HepG2 (cell line): ENCODE measurements at regions not wholly inside any gene's neighbourhood (a gene's known extent, or its start where the extent isn't known, plus 50 kb on each side); places are given as distances from the start of the nearest gene placed in this dataset.

Source experiments
- ATAC-seq: fragments of 200-7000 bp; cut with Tn5 transposase; 3 replicates; pipeline ENCODE4 v1.9.1; 2020; ENCODE audit warnings: mild to moderate bottlenecking, moderate library complexity
- BruUV-seq: library from RNA; stranded (reverse); fragments of 400-500 nt; replicated peaks from 2 replicates; lab custom pipeline; 2021; lab: Mats Ljungman, UMichigan
- CTCF ChIA-PET: fragments of 300-600 bp; formaldehyde crosslinking; extraction: SDS; loops from one replicate; lab custom pipeline; 2021; ENCODE audit warnings: low total read pairs, inconsistent platforms, low intra/inter-chr PET ratio; lab: Yijun Ruan, JAX
- POLR2A ChIA-PET: fragments of 350-600 bp; sonication (Branson Sonifier 250); formaldehyde crosslinking; loops from one replicate; lab custom pipeline; 2020; ENCODE audit warnings: antibody characterized with exemption, inconsistent platforms; lab: Yijun Ruan, JAX
- DNase-seq: peaks from one replicate; pipeline ENCODE4 v3.0.0-alpha.2; 2015; ENCODE audit warnings: low spot score
- FAIRE-seq: peaks from 3 replicates; lab custom pipeline; 2011; peaks lifted over from hg19 to GRCh38; lab: Jason Lieb, UNC
- H2AFZ ChIP-seq: one replicate; pipeline ENCODE4 v1.6.1; 2011; ENCODE audit warnings: low read length, inconsistent platforms
- H3K27ac ChIP-seq: fragments of 300-600 bp; 3 replicates; pipeline ENCODE4 v1.8.0; 2011; ENCODE audit warnings: mixed run types, mild to moderate bottlenecking, mixed read lengths, low read length, inconsistent platforms; ENCODE audit not compliant: insufficient read depth; ENCODE audit errors: extremely low read length
- H3K27me3 ChIP-seq, 2 experiments: fragments of 200-600 bp in 1 of 2; 2 replicates in 1 of 2; 3 replicates in 1 of 2; pipeline versions ENCODE4 v1.6.0 to v1.8.0; 2011; ENCODE audit warnings: low read length in 2 of 2, mild to moderate bottlenecking in 2 of 2, moderate library complexity in 2 of 2, inconsistent platforms in 1 of 2; ENCODE audit not compliant: insufficient read depth in 2 of 2, control insufficient read depth in 1 of 2
- H3K36me3 ChIP-seq, 2 experiments: fragments of 200-600 bp in 1 of 2; replicated peaks in 1 of 2; 2 replicates in 1 of 2; 3 replicates in 1 of 2; pipeline versions ENCODE4 v1.5.1 to v1.8.0; 2011; ENCODE audit warnings: low read length in 2 of 2, inconsistent platforms in 1 of 2; ENCODE audit not compliant: insufficient read depth in 2 of 2, control insufficient read depth in 1 of 2
- H3K4me1 ChIP-seq: 2 replicates; pipeline ENCODE4 v1.5.1; 2012; ENCODE audit warnings: low read length, inconsistent platforms; ENCODE audit not compliant: insufficient read depth
- H3K4me2 ChIP-seq: 2 replicates; pipeline ENCODE4 v1.6.0; 2011; ENCODE audit warnings: low read depth, low read length, inconsistent platforms
- H3K4me3 ChIP-seq, 3 experiments: fragments of 200-600 bp in 1 of 3; sonication (generic), shearing (Covaris generic) in 1 of 3; replicated peaks in 1 of 3; 2 replicates each; pipeline ENCODE4 v1.5.1; 2011 to 2016; ENCODE audit warnings: low read length in 3 of 3, inconsistent platforms in 2 of 3, low read depth in 2 of 3, mild to moderate bottlenecking in 2 of 3, control low read depth in 1 of 3, mixed read lengths in 1 of 3; ENCODE audit not compliant: insufficient read depth in 1 of 3
- H3K79me2 ChIP-seq: one replicate; pipeline ENCODE4 v1.6.1; 2011; ENCODE audit warnings: low read length, inconsistent platforms; ENCODE audit not compliant: insufficient read depth
- H3K9ac ChIP-seq: 2 replicates; pipeline ENCODE4 v1.6.0; 2011; ENCODE audit warnings: mild to moderate bottlenecking, low read depth, low read length, inconsistent platforms; ENCODE audit not compliant: insufficient read depth
- H3K9me3 ChIP-seq: 2 replicates; pipeline ENCODE4 v1.5.1; 2012; ENCODE audit warnings: mild to moderate bottlenecking, low read length
- H4K20me1 ChIP-seq: 2 replicates; pipeline ENCODE4 v1.6.0; 2011; ENCODE audit warnings: inconsistent platforms, mild to moderate bottlenecking, low read length, moderate library complexity; ENCODE audit not compliant: insufficient read depth
- HNRNPK ChIP-seq: fragments of 200-400 bp; formaldehyde crosslinking; IDR thresholded peaks from 2 replicates; pipeline ENCODE4 v1.6.1; 2018; ENCODE audit warnings: low read length, low read depth, moderate library complexity, mild to moderate bottlenecking; ENCODE audit not compliant: poor library complexity, severe bottlenecking
- MED13 ChIP-seq: sonication (generic); formaldehyde crosslinking; IDR thresholded peaks from 2 replicates; pipeline ENCODE4 v1.5.0; 2020; ENCODE audit warnings: missing genetic modification reagents
- SALL1 ChIP-seq: sonication (generic); formaldehyde crosslinking; IDR thresholded peaks from 2 replicates; pipeline ENCODE4 v1.8.0; 2022; ENCODE audit warnings: mild to moderate bottlenecking, missing genetic modification reagents
- SMAD9 ChIP-seq: sonication (generic); formaldehyde crosslinking; IDR thresholded peaks from 2 replicates; pipeline ENCODE4 v1.5.1; 2020; ENCODE audit warnings: mild to moderate bottlenecking, missing genetic modification reagents
- ZBTB46 ChIP-seq: sonication (generic); formaldehyde crosslinking; IDR thresholded peaks from 2 replicates; pipeline ENCODE4 v1.4.0; 2020; ENCODE audit warnings: mild to moderate bottlenecking, missing genetic modification reagents, borderline replicate concordance
- ZNF17 ChIP-seq: sonication (generic); formaldehyde crosslinking; IDR thresholded peaks from 2 replicates; pipeline ENCODE4 v1.5.0; 2020; ENCODE audit warnings: mild to moderate bottlenecking, missing genetic modification reagents
- ZNF484 ChIP-seq: sonication (generic); formaldehyde crosslinking; IDR thresholded peaks from 2 replicates; pipeline ENCODE4 v1.5.1; 2020; ENCODE audit warnings: mild to moderate bottlenecking, low read depth, missing genetic modification reagents, borderline replicate concordance
- ZNF703 ChIP-seq: sonication (generic); formaldehyde crosslinking; IDR thresholded peaks from 2 replicates; pipeline ENCODE4 v1.5.1; 2020; ENCODE audit warnings: missing genetic modification reagents, mild to moderate bottlenecking, moderate library complexity, borderline replicate concordance
- ZNF720 ChIP-seq: sonication (generic); formaldehyde crosslinking; IDR thresholded peaks from 2 replicates; pipeline ENCODE4 v1.4.0; 2020; ENCODE audit warnings: missing genetic modification reagents
- ZNF891 ChIP-seq: sonication (generic); formaldehyde crosslinking; IDR thresholded peaks from 2 replicates; pipeline ENCODE4 v1.5.0; 2020; ENCODE audit warnings: mild to moderate bottlenecking, missing genetic modification reagents
- WGBS: methylation state at CpG from one replicate; pipeline ENCODE4 v1.1.6; 2017; ENCODE audit warnings: low lambda C conversion rate; 5-methylcytosine and 5-hydroxymethylcytosine counted together
- in situ Hi-C: cut with HindIII; loops from 2 replicates; pipeline ENCODE4 v1.10.0; 2017; ENCODE audit warnings: low pct_unique_long_range_greater_than_20kb; ENCODE audit not compliant: extremely low pct_ligation_motif_present
- intact Hi-C: fragments of 100-400 bp; cut with micrococcal nuclease; formaldehyde crosslinking; loops from one replicate; pipeline ENCODE4 v1.10.0; 2022; ENCODE audit not compliant: unreplicated experiment
- TF ChIP-seq, protein P1 (sequence below): sonication (generic); formaldehyde crosslinking; IDR thresholded peaks from 2 replicates; pipeline ENCODE4 v1.5.0; 2020; ENCODE audit warnings: mild to moderate bottlenecking, missing genetic modification reagents, borderline replicate concordance
- TF ChIP-seq, protein P2 (sequence below): sonication (generic); formaldehyde crosslinking; IDR thresholded peaks from 2 replicates; pipeline ENCODE4 v1.4.0; 2020; ENCODE audit warnings: low read depth, mild to moderate bottlenecking, missing genetic modification reagents
- TF ChIP-seq, protein P3 (sequence below), 2 experiments: sonication (generic) in 1 of 2; formaldehyde crosslinking in 1 of 2; IDR thresholded peaks; 2 replicates each; pipeline versions ENCODE4 v1.4.0 to v1.6.1; 2018 to 2020; ENCODE audit warnings: missing genetic modification reagents in 2 of 2, borderline replicate concordance in 1 of 2, low read depth in 1 of 2, mild to moderate bottlenecking in 1 of 2, missing biosample characterization in 1 of 2

DNA sequence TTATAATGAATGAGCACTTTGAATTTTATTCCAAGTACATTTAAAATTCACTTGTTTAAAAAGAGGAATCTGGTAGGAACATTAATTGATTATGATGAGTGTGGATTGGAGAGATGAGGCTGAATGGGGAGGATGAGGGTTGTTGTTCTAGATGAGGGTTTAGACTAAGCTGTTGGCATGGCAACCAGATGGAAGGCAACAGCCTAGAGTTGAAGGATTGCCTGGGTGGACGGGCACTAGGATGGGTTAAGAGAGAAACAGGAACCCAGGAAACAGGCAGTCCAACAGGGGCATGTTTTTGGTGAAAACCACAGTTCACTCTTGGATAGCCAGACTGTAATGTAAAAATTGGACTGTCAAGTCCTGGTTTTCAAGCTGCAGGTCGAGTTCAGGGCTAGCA, 125.5 kb downstream of the CHRM3 start (continued):
- TF ChIP-seq, protein P1, sequence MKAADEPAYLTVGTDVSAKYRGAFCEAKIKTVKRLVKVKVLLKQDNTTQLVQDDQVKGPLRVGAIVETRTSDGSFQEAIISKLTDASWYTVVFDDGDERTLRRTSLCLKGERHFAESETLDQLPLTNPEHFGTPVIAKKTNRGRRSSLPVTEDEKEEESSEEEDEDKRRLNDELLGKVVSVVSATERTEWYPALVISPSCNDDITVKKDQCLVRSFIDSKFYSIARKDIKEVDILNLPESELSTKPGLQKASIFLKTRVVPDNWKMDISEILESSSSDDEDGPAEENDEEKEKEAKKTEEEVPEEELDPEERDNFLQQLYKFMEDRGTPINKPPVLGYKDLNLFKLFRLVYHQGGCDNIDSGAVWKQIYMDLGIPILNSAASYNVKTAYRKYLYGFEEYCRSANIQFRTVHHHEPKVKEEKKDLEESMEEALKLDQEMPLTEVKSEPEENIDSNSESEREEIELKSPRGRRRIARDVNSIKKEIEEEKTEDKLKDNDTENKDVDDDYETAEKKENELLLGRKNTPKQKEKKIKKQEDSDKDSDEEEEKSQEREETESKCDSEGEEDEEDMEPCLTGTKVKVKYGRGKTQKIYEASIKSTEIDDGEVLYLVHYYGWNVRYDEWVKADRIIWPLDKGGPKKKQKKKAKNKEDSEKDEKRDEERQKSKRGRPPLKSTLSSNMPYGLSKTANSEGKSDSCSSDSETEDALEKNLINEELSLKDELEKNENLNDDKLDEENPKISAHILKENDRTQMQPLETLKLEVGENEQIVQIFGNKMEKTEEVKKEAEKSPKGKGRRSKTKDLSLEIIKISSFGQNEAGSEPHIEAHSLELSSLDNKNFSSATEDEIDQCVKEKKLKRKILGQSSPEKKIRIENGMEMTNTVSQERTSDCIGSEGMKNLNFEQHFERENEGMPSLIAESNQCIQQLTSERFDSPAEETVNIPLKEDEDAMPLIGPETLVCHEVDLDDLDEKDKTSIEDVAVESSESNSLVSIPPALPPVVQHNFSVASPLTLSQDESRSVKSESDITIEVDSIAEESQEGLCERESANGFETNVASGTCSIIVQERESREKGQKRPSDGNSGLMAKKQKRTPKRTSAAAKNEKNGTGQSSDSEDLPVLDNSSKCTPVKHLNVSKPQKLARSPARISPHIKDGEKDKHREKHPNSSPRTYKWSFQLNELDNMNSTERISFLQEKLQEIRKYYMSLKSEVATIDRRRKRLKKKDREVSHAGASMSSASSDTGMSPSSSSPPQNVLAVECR (CRISPR knock-in tag), result no peak
- TF ChIP-seq ZNF703 (CRISPR knock-in tag) (no peak), SALL1 (CRISPR knock-in tag) (no peak), MED13 (CRISPR knock-in tag) (no peak), ZBTB46 (CRISPR knock-in tag) (no peak)

DNA sequence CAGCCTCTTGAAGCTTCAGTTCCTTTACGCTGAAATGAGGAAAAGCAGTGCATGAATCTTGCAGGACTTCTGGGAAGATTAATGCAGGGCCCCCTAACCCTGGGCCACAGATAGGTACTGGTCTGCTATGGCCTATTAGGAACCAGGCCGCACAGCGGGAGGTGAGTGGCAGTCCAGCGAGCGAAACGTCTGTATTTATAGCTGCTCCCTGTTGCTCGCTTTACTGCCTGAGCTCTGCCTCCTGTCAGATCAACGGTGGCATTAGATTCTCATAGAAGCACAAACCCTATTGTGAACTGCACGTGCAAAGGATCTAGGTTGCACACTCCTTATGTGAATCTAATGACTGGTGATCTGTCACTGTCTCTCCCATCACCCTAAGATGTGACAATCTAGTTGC, 130.2 kb downstream of the CHRM3 start:
- ATAC-seq (no peak), DNase-seq (no peak), FAIRE-seq (no peak)
- peaks cover 77% of the 10 kb centered on the region for H3K9me3 ChIP-seq
- H3K4me2 ChIP-seq, result no peak overlapping the region
- no peak overlapping the region for H3K9ac ChIP-seq
- H3K27me3 ChIP-seq, result no peaks in the 10 kb centered on the region; a peak in 1 of 5 replicates
- intact Hi-C loops, result no loop called here
- POLR2A ChIA-PET, result no interaction called here
- H3K27ac ChIP-seq, result no peak overlapping the region
- in situ Hi-C loops, result no loop called here
- H3K4me1 ChIP-seq, result no peaks in the 10 kb centered on the region
- 37% methylated on average over 4 of the region's 9 CpGs for WGBS
- no peaks in the 10 kb centered on the region for H4K20me1 ChIP-seq
- no peak overlapping the region for H3K4me3 ChIP-seq
- H3K36me3 ChIP-seq, result no peaks in the 10 kb centered on the region
- H2AFZ ChIP-seq, result no peak overlapping the region
- no peaks in the 10 kb centered on the region for H3K79me2 ChIP-seq
- CTCF ChIA-PET, result no interaction called here
- BruUV-seq, result no TSS peak
- TF ChIP-seq SMAD9 (no peak), ZNF17 (CRISPR knock-in tag) (no peak), ZNF484 (no peak), ZNF720 (no peak), ZNF891 (no peak), HNRNPK (no peak)
- TF ChIP-seq, protein P2, sequence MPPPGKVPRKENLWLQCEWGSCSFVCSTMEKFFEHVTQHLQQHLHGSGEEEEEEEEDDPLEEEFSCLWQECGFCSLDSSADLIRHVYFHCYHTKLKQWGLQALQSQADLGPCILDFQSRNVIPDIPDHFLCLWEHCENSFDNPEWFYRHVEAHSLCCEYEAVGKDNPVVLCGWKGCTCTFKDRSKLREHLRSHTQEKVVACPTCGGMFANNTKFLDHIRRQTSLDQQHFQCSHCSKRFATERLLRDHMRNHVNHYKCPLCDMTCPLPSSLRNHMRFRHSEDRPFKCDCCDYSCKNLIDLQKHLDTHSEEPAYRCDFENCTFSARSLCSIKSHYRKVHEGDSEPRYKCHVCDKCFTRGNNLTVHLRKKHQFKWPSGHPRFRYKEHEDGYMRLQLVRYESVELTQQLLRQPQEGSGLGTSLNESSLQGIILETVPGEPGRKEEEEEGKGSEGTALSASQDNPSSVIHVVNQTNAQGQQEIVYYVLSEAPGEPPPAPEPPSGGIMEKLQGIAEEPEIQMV (CRISPR knock-in tag), result no peak
- TF ChIP-seq, protein P3, sequence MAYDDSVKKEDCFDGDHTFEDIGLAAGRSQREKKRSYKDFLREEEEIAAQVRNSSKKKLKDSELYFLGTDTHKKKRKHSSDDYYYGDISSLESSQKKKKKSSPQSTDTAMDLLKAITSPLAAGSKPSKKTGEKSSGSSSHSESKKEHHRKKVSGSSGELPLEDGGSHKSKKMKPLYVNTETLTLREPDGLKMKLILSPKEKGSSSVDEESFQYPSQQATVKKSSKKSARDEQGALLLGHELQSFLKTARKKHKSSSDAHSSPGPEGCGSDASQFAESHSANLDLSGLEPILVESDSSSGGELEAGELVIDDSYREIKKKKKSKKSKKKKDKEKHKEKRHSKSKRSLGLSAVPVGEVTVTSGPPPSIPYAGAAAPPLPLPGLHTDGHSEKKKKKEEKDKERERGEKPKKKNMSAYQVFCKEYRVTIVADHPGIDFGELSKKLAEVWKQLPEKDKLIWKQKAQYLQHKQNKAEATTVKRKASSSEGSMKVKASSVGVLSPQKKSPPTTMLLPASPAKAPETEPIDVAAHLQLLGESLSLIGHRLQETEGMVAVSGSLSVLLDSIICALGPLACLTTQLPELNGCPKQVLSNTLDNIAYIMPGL (CRISPR knock-in tag; IDR thresholded peaks at IDR 0.05; ENCODE audit: borderline replicate concordance in 1 of 2, low read depth in 1 of 2), result no peak
